OCI-LY3 (cell line): ENCODE measurements at regions not wholly inside any gene's neighbourhood (a gene's known extent, or its start where the extent isn't known, plus 50 kb on each side); places are given as distances from the start of the nearest gene placed in this dataset.

Experiments used
- CTCF ChIP-seq: fragments of 200-600, 300-600 bp; sonication (generic); IDR thresholded peaks from 2 replicates; pipeline ENCODE4 v1.5.1; 2014; ENCODE audit warnings: antibody characterized with exemption, low read length, low read depth
- EZH2phosphoT487 ChIP-seq: fragments of 200-600 bp; shearing (Covaris generic); IDR thresholded peaks from 2 replicates; pipeline ENCODE4 v1.6.1; 2018; ENCODE audit warnings: antibody characterized with exemption, mixed run types, low read depth

GRCh38 chr4:175166020-175166419 is 247.9 kb downstream of the ADAM29 start:
- TF ChIP-seq CTCF (peak; percentile 54), EZH2phosphoT487 (no peak)
